ENCODE measurements at regions not wholly inside any gene's neighbourhood (a gene's known extent, or its start where the extent isn't known, plus 50 kb on each side); places are given as distances from the start of the nearest gene placed in this dataset.
A peak's percentile ranks its signal among the peaks of the same experiment; 100 is the strongest.

DNA sequence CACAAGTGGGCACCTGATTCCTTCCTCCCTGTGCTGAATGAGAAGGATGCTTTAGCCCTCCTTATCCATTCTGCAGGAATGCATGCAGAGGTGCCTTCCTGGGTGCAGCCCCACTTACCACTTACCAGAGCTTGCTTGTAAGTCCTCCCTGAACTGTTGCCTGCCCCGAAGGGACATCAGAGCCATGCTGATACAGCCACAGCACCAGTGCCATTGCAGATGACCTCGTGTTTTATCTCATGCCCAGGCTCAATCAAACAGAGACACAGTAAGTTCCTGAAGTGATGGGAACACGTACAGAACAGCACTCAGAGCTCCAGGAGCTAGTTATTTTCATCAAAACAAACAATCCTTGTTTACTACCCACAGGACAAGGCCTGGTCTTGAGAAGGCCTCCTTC, 81.9 kb downstream of the ATP1A1 start:
- H3K27ac ChIP-seq (ENCODE audit: insufficient read depth, low read depth, low read length, poor library complexity, severe bottlenecking): no peak overlapping the region
- H3K9me3 ChIP-seq (ENCODE audit: control insufficient read depth, low read length): no peaks in the 10 kb centered on the region
- no peak overlapping the region for H3K4me3 ChIP-seq (ENCODE audit: insufficient read depth, low read depth, low read length)
- no peaks in the 10 kb centered on the region for H3K36me3 ChIP-seq (ENCODE audit: control insufficient read depth, insufficient read depth, low read length)
- peaks cover 20% of the 10 kb centered on the region for H3K4me1 ChIP-seq (ENCODE audit: control insufficient read depth, insufficient read depth, low read length)
- no peaks in the 10 kb centered on the region for H3K27me3 ChIP-seq (ENCODE audit: control insufficient read depth, insufficient read depth, low read length, poor library complexity, severe bottlenecking)
- 90 to 93% methylated on average over 3 of the region's 3 CpGs for WGBS, 2 experiments

DNA sequence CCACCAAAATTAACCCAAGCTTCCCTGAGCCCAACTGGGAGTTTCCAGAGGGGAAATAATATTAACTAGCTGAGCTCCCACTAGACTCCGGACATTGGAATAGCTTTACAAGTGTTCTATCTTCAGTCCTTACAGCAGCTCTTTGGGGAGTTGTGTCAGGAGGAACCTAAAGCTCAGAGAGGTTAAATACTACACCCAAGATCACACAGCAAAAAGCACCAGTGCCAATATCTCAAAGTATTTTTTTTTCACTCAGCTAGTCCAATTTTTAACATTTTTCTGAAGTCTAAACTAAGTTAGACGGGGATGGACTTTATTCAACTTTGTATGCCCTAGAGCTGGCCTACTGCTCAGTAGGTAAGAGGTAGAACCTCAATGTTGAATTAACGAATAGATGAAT, 82.5 kb downstream of the ATP1A1 start:
- Histone ChIP-seq H3K4me1 (ENCODE audit: control insufficient read depth, insufficient read depth, low read length) (peaks cover 20% of the 10 kb centered on the region), H3K4me3 (ENCODE audit: insufficient read depth, low read depth, low read length) (no peak overlapping the region), H3K9me3 (ENCODE audit: control insufficient read depth, low read length) (no peaks in the 10 kb centered on the region), H3K27ac (ENCODE audit: insufficient read depth, low read depth, low read length, poor library complexity, severe bottlenecking) (no peak overlapping the region), H3K36me3 (ENCODE audit: control insufficient read depth, insufficient read depth, low read length) (no peaks in the 10 kb centered on the region), H3K27me3 (ENCODE audit: control insufficient read depth, insufficient read depth, low read length, poor library complexity, severe bottlenecking) (no peaks in the 10 kb centered on the region)
- WGBS, 2 experiments: 95 to 96% methylated on average over 3 of the region's 3 CpGs

DNA sequence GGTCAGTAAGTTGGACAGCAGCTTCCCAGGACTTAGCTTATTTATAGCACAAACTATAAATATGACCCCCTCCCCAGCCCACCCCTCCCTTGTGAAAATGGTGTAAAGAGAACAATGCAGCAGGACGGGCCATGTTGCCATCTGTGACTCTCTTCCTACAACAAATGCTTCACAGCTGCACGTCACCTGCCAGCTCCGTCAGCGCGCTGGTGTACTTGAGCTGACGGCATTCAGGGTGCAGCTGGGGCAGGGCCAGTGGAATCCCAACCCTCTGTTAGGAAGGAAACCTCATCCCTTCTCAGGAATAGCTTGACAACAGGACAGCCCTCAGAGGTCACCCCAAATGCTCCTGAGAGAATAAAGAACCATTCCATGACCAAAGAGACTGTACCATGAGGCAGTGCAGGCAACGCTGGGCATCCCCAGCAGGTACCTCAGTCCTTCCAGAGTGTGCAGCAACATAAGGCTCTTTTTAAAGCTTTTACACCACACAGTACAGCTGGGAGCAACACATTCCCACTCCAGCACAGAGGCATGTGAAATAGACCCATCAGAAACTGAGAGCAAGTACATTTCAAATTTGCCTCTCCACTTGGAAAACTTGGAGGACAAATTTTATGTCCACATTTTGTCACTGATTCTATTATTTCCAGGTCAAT, 85.0 kb downstream of the ATP1A1 start:
- Histone ChIP-seq H3K9me3 (ENCODE audit: control insufficient read depth, low read length) (no peaks in the 10 kb centered on the region), H3K27ac (ENCODE audit: insufficient read depth, low read depth, low read length, poor library complexity, severe bottlenecking) (peak overlapping the region; percentile 27), H3K4me1 (ENCODE audit: control insufficient read depth, insufficient read depth, low read length) (peaks cover 20% of the 10 kb centered on the region), H3K36me3 (ENCODE audit: control insufficient read depth, insufficient read depth, low read length) (no peaks in the 10 kb centered on the region), H3K4me3 (ENCODE audit: insufficient read depth, low read depth, low read length) (no peak overlapping the region), H3K27me3 (ENCODE audit: control insufficient read depth, insufficient read depth, low read length, poor library complexity, severe bottlenecking) (no peaks in the 10 kb centered on the region)
- 79 to 84% methylated on average over 7 of the region's 7 CpGs for WGBS, 2 experiments

DNA sequence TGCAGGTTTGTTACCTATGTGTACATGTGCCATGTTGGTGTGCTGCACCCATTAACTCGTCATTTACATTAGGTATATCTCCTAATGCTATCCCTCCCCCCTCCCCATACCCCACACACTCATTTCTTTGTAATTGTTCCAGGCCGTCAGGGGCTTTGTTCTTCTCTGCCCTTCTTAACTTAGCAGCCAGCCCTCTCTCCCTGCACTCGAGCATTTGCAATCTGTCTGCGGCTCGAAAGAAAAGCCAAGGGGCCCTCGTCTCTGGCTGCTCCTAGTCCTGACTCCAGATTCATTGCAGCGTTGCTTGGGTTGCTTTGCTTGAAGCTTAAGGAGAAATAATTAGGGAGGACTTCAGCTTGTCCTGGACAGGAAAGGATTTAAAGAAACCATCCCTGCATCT, 85.7 kb downstream of the ATP1A1 start:
- 16 to 20% methylated on average over 7 of the region's 7 CpGs for WGBS, 2 experiments
- Histone ChIP-seq H3K27ac (ENCODE audit: insufficient read depth, low read depth, low read length, poor library complexity, severe bottlenecking) (peak overlapping the region; percentile 68), H3K4me1 (ENCODE audit: control insufficient read depth, insufficient read depth, low read length) (peaks cover 19% of the 10 kb centered on the region), H3K9me3 (ENCODE audit: control insufficient read depth, low read length) (no peaks in the 10 kb centered on the region), H3K4me3 (ENCODE audit: insufficient read depth, low read depth, low read length) (no peak overlapping the region), H3K27me3 (ENCODE audit: control insufficient read depth, insufficient read depth, low read length, poor library complexity, severe bottlenecking) (no peaks in the 10 kb centered on the region), H3K36me3 (ENCODE audit: control insufficient read depth, insufficient read depth, low read length) (no peaks in the 10 kb centered on the region)

DNA sequence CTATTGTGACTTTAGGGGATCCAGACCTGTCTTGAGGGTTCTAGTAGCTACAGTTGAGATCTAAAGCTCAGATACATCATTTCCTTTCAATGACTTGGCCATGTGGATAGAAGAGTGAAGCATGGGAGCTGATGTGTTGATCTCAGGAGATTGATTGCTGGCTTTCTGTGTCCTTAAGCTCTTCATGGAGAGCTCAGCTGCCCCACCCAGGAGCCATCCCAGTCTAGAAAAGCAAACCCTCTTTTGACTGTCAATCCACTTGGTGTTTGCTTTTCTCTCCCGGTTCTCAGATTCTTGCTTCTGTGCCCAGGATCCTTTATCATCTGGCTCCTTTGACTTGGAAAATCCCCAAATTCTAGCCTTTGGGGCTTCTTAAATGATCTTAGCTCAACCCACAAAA, 87.2 kb downstream of the ATP1A1 start:
- H3K4me1 ChIP-seq (ENCODE audit: control insufficient read depth, insufficient read depth, low read length): peaks cover 11% of the 10 kb centered on the region
- 61 to 76% methylated on average over 1 of the region's 1 CpG for WGBS, 2 experiments

DNA sequence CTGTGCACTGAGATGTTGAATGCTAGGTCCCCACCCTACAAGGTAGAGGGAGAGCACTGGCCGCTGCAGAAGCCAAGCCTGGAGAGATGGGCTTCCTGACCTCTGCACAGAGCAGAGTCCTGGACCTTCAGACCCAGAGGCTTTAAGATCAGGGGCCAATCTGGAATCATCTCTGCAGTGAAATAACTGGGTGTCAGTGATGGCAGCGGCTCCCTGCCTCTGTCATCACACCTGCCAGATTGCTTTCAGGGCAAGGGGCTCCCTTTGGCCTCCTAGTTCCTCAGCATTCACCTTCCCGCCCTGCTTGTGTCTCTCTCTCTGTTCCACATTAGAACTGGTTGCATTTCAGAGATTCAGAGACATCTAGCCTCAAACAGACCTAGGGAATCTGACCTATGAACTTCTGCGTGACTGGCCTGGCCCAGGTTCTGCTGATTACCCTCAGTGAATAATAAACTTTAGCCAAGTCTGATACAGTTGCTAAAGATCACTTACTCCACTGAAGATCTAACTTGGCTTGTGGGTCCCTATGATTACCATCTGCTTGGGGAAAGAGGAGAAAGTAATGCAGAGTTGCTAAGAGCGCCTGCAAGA, 87.8 kb downstream of the ATP1A1 start:
- 95 to 96% methylated on average over 5 of the region's 5 CpGs for WGBS, 2 experiments
- Histone ChIP-seq H3K4me1 (ENCODE audit: control insufficient read depth, insufficient read depth, low read length) (peaks cover 11% of the 10 kb centered on the region), H3K9me3 (ENCODE audit: control insufficient read depth, low read length) (no peaks in the 10 kb centered on the region), H3K36me3 (ENCODE audit: control insufficient read depth, insufficient read depth, low read length) (no peaks in the 10 kb centered on the region), H3K27ac (ENCODE audit: insufficient read depth, low read depth, low read length, poor library complexity, severe bottlenecking) (no peak overlapping the region), H3K27me3 (ENCODE audit: control insufficient read depth, insufficient read depth, low read length, poor library complexity, severe bottlenecking) (no peaks in the 10 kb centered on the region), H3K4me3 (ENCODE audit: insufficient read depth, low read depth, low read length) (no peak overlapping the region)

More for the DNA sequence above, 87.2 kb downstream of the ATP1A1 start:
- Histone ChIP-seq H3K9me3 (ENCODE audit: control insufficient read depth, low read length) (no peaks in the 10 kb centered on the region), H3K4me3 (ENCODE audit: insufficient read depth, low read depth, low read length) (no peak overlapping the region), H3K36me3 (ENCODE audit: control insufficient read depth, insufficient read depth, low read length) (no peaks in the 10 kb centered on the region), H3K27me3 (ENCODE audit: control insufficient read depth, insufficient read depth, low read length, poor library complexity, severe bottlenecking) (no peaks in the 10 kb centered on the region), H3K27ac (ENCODE audit: insufficient read depth, low read depth, low read length, poor library complexity, severe bottlenecking) (no peak overlapping the region)

DNA sequence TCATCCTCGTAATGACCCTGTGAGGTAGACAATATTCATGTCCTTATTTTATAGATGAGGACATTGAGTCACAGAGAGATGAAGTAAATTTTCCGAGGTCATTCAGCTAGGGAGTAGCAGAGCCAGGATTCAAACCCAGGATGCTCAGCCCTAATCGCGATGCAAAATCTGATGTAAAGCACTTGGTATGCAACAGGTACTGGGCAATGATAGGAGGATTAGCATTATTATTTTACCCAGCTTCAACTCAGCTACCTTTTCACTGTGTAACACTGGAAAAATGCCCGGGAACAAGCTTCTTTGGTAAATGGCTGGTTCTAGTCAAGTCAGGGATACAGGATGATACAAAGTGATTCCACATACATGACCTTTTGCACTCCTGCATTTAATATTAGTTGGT, 88.7 kb downstream of the ATP1A1 start:
- H3K4me3 ChIP-seq (ENCODE audit: insufficient read depth, low read depth, low read length): no peak overlapping the region
- no peak overlapping the region for H3K27ac ChIP-seq (ENCODE audit: insufficient read depth, low read depth, low read length, poor library complexity, severe bottlenecking)
- H3K36me3 ChIP-seq (ENCODE audit: control insufficient read depth, insufficient read depth, low read length): no peaks in the 10 kb centered on the region
- 92 to 97% methylated on average over 5 of the region's 5 CpGs for WGBS, 2 experiments
- H3K27me3 ChIP-seq (ENCODE audit: control insufficient read depth, insufficient read depth, low read length, poor library complexity, severe bottlenecking): no peaks in the 10 kb centered on the region
- H3K9me3 ChIP-seq (ENCODE audit: control insufficient read depth, low read length): no peaks in the 10 kb centered on the region
- H3K4me1 ChIP-seq (ENCODE audit: control insufficient read depth, insufficient read depth, low read length): peaks cover 11% of the 10 kb centered on the region

DNA sequence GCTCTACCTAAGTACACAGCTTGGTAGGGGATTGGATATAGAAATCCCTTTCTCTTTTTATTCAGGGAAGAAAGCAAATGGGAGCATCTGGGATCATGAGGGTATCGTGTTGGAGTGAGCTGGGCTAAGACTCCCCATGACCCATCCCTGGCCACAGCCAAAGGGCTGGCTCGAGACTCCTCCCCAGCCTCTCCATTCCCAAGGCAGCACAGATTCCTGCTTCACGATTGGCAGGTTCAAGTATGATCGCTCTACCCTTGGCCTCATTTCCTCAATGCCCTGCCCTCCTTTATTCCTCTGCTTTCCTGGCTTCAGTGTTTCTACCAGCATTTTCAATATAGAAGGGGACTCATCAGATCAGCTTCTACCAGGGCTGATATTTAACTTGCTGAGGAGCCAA, 89.7 kb downstream of the ATP1A1 start:
- no peak overlapping the region for H3K4me3 ChIP-seq (ENCODE audit: insufficient read depth, low read depth, low read length)
- WGBS, 2 experiments: 88 to 91% methylated on average over 4 of the region's 4 CpGs
- H3K27ac ChIP-seq (ENCODE audit: insufficient read depth, low read depth, low read length, poor library complexity, severe bottlenecking): no peak overlapping the region

DNA sequence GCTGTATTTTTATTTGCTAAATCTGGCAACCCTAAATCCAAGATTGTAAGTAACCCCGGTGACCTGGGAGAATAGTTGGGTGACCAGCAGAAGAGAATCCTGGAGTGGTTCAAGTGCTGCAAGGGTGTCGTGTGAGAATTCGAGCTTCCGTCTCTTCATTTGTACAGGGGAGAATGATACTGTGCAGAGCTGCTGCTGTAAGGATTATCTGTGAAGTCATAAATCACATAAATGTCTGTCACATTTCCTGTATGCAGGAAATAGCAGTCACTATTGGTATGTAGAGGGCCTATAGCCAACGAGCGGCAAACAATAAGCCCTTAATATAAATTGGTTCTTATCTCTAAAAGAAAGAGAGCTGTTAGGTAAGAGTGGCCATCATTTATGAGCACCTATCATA, 90.7 kb downstream of the ATP1A1 start:
- Histone ChIP-seq H3K27ac (ENCODE audit: insufficient read depth, low read depth, low read length, poor library complexity, severe bottlenecking) (no peak overlapping the region), H3K36me3 (ENCODE audit: control insufficient read depth, insufficient read depth, low read length) (no peaks in the 10 kb centered on the region), H3K4me1 (ENCODE audit: control insufficient read depth, insufficient read depth, low read length) (peaks cover 4% of the 10 kb centered on the region), H3K27me3 (ENCODE audit: control insufficient read depth, insufficient read depth, low read length, poor library complexity, severe bottlenecking) (no peaks in the 10 kb centered on the region), H3K9me3 (ENCODE audit: control insufficient read depth, low read length) (no peaks in the 10 kb centered on the region), H3K4me3 (ENCODE audit: insufficient read depth, low read depth, low read length) (no peak overlapping the region)
- WGBS, 2 experiments: 96 to 97% methylated on average over 4 to 6 of the region's 6 CpGs

More for the DNA sequence above, 89.7 kb downstream of the ATP1A1 start:
- Histone ChIP-seq H3K9me3 (ENCODE audit: control insufficient read depth, low read length) (no peaks in the 10 kb centered on the region), H3K27me3 (ENCODE audit: control insufficient read depth, insufficient read depth, low read length, poor library complexity, severe bottlenecking) (no peaks in the 10 kb centered on the region), H3K36me3 (ENCODE audit: control insufficient read depth, insufficient read depth, low read length) (no peaks in the 10 kb centered on the region), H3K4me1 (ENCODE audit: control insufficient read depth, insufficient read depth, low read length) (peaks cover 11% of the 10 kb centered on the region)
